Activated naive CD4-positive, alpha-beta T cell treated with anti-CD3 and anti-CD28 coated beads, Interleukin-2, amount 10 ng/mL, durations not matched to agents 7 days and 5 days (primary cell): ENCODE measurements at regions not wholly inside any gene's neighbourhood (a gene's known extent, or its start where the extent isn't known, plus 50 kb on each side); places are given as distances from the start of the nearest gene placed in this dataset.

Experiments
- CTCF ChIA-PET: fragments of 350-600 bp; sonication (Branson Sonifier 250); formaldehyde crosslinking; loops from one replicate; lab custom pipeline; 2021; ENCODE audit warnings: antibody characterized with exemption; lab: Charles Lee
- DNase-seq: peaks from one replicate; pipeline ENCODE4 v3.0.0-alpha.2; 2020
- H3K27ac Mint-ChIP-seq: one replicate; pipeline ENCODE4 v1.8.0; 2021; ENCODE audit warnings: mild to moderate bottlenecking, moderate library complexity, mixed read lengths
- H3K27me3 Mint-ChIP-seq: one replicate; pipeline ENCODE4 v1.8.0; 2021; ENCODE audit warnings: mild to moderate bottlenecking, mixed read lengths
- H3K36me3 Mint-ChIP-seq: one replicate; pipeline ENCODE4 v1.8.0; 2021; ENCODE audit warnings: mixed read lengths
- H3K4me1 Mint-ChIP-seq: one replicate; pipeline ENCODE4 v1.8.0; 2021; ENCODE audit warnings: mixed read lengths
- H3K4me3 Mint-ChIP-seq: one replicate; pipeline ENCODE4 v1.8.0; 2021; ENCODE audit warnings: mild to moderate bottlenecking, moderate library complexity, mixed read lengths
- H3K9me3 Mint-ChIP-seq: one replicate; pipeline ENCODE4 v1.8.0; 2021; ENCODE audit warnings: mixed read lengths

DNA sequence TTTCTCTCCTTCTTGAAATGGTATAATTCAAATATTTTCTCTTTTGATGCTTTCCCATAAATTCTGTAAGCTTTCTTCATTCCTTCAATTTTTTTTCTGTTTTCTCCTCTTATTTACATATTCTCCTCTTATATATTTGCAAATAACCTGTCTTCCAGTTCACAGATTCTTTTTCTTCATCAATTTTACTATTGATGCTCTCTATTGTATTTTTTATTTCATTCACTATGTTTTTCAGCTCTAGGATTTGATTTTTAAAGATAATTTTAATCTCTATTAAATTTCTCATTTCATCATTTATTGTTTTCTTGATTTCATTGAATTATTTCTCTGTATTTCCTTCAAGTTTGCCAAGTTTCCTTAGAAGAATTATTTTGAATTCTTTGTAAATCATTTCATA is 54.0 kb upstream of the PRPS1L1 start:
- Mint-ChIP-seq H3K4me3 (no peak overlapping the region), H3K27ac (no peak overlapping the region), H3K4me1 (peaks cover 4% of the 10 kb centered on the region), H3K36me3 (peaks cover 2% of the 10 kb centered on the region), H3K27me3 (peaks cover 27% of the 10 kb centered on the region), H3K9me3 (peaks cover 9% of the 10 kb centered on the region)
- DNase-seq = no peak
- CTCF ChIA-PET = no interaction called here

DNA sequence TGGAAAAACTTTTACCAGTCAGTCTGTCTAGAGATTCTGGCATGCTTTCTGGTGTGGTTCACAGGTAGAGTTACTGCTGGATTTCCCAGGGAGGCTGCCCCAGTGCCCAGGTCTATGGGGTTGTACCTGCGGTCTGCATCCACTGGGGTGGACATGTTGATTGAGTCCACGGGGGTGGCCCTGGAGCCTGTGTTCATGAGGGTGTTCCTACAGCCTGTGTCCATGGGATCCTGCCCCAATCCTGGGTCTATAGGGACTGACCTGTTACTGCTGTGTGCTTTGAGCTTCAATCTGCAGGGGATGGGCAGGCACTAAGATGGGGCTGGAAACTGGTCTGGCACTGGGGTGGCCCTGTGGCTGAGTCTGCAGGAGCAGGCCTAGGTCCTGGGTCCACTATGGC is 54.5 kb upstream of the PRPS1L1 start:
- Mint-ChIP-seq H3K27me3 (peaks cover 33% of the 10 kb centered on the region), H3K4me1 (peaks cover 6% of the 10 kb centered on the region), H3K9me3 (peaks cover 9% of the 10 kb centered on the region), H3K36me3 (peaks cover 2% of the 10 kb centered on the region), H3K4me3 (no peak overlapping the region), H3K27ac (no peak overlapping the region)
- CTCF ChIA-PET = no interaction called here
- DNase-seq = no peak

DNA sequence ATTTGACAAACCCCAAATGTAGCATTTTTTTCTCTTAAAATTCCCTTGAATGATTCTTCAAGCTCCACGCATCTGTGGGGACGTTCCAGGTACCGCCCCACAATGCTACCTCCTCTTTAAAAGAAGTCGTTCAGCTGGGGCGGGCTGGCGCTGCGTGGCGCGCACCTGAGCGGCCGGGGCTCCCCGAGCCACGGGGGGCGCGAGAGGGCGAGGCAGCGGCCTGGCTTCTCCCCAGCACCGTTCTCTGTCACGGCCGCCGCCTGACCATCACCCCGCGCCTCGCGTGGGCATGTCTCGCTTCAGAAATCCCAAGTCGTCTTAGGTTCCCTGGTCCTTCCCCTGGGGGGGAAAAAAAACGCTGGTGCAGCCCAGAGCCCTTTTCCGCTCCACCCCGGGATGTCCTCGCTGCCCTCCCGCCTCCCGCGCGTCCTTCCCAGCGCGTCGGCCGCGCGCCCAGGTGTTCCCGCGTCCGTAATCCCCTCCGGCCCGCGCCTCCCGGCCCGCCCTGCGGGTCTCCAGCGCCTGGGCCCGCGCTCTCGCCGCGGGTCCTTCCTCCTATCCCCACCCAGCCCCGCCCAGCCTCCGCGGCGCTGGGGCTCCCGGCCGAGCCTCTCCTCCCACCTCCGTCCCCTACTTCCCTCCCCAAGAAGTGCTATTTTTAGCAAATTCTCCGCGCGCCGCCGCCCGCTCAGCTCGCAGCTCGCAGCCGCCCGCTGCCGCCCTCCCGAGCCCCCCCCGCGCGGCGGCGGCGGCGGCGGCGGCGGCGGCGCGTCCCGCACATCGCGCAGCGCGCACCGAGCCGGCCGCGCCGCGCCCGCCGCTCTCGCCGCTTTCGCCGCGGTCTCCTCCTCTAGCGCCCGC is 58.7 kb upstream of the PRPS1L1 start:
- Mint-ChIP-seq H3K4me3 (peak overlapping the region; percentile 52), H3K27ac (no peak overlapping the region), H3K4me1 (peaks cover 6% of the 10 kb centered on the region), H3K27me3 (peaks cover 48% of the 10 kb centered on the region), H3K9me3 (peaks cover 5% of the 10 kb centered on the region), H3K36me3 (peaks cover 2% of the 10 kb centered on the region)
- no peak for DNase-seq
- CTCF ChIA-PET = no interaction called here

DNA sequence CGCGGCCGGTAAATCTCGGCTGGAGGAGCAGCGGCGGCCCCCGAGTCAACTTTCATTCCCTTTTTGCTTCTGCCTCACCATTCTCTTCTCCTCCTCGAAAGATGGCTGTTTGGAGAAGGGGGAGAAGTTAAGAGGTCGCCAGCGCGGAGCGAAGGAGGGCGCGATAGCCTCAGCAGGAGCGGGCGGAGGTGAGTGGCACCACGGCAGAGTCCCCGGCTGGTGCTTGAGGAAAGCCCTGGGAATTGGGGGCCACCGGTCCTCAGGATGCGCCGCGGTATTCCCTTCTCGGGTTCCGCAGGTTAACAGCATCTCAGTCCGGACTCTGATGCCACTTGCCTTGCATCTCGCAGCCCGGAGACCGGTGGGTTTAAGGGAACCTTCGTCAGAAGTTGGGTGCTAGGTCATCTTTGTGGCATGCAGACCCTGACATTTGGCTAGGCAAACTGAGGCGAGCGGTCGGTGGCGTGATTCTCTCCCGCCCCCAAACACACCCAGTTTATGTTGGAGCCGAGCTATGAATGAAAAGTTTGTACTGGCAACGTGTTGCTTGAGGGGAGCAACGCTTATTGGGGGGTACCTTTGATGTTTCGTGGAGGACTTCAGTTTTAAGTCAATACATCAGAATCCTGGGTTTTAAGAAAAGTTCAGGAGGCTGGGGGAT is 59.5 kb upstream of the PRPS1L1 start:
- H3K4me3 Mint-ChIP-seq = peak overlapping the region; percentile 52
- no peaks in the 10 kb centered on the region for H3K36me3 Mint-ChIP-seq
- H3K27ac Mint-ChIP-seq = no peak overlapping the region
- no peaks in the 10 kb centered on the region for H3K9me3 Mint-ChIP-seq
- peaks cover 6% of the 10 kb centered on the region for H3K4me1 Mint-ChIP-seq
- DNase-seq = no peak
- CTCF ChIA-PET = no interaction called here
- H3K27me3 Mint-ChIP-seq = peaks cover 46% of the 10 kb centered on the region

DNA sequence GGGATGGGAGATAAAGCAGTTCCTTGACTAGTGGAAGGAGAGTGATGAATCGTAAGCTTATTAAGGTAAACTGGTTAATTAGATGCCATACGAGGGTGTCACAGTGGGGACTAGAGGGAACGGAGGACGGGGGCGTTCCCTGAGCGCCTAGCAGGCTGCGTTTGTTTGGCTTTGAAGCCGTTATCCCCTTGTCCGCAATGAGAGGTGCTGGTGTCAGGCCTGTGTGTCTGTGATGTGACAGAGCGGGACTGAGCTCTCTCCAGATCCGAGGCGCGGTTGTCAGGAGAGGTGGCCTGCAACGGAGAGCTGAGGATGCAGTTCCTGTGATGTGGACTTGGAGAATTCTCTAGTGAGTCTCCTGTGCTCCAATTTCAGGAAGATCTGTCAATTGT is 60.0 kb upstream of the PRPS1L1 start:
- Mint-ChIP-seq H3K9me3 (no peaks in the 10 kb centered on the region), H3K4me3 (no peak overlapping the region), H3K27ac (no peak overlapping the region), H3K27me3 (peaks cover 41% of the 10 kb centered on the region), H3K4me1 (peaks cover 6% of the 10 kb centered on the region), H3K36me3 (no peaks in the 10 kb centered on the region)
- CTCF ChIA-PET = no interaction called here
- no peak for DNase-seq

DNA sequence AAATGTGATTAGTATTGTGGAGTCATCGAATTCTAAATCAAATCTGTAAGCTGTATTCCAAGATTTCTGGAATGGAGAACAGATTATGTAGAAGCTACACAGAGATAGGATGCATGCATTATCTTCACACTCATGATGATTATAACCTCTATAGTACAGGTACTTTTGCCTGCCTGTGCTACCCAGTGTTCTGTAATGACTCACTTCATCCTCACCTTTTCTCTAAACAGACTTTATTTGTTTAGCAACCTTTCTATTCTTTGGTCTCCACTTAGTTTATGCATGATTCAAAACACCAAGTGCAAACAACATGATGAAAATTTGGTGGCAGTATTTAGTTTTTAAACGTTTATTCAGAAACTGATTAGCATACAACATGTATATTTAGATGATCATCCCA is 68.4 kb upstream of the PRPS1L1 start:
- Mint-ChIP-seq H3K27me3 (no peaks in the 10 kb centered on the region), H3K36me3 (no peaks in the 10 kb centered on the region), H3K4me1 (no peaks in the 10 kb centered on the region), H3K4me3 (no peak overlapping the region), H3K9me3 (no peaks in the 10 kb centered on the region), H3K27ac (no peak overlapping the region)
- CTCF ChIA-PET = no interaction called here
- no peak for DNase-seq

DNA sequence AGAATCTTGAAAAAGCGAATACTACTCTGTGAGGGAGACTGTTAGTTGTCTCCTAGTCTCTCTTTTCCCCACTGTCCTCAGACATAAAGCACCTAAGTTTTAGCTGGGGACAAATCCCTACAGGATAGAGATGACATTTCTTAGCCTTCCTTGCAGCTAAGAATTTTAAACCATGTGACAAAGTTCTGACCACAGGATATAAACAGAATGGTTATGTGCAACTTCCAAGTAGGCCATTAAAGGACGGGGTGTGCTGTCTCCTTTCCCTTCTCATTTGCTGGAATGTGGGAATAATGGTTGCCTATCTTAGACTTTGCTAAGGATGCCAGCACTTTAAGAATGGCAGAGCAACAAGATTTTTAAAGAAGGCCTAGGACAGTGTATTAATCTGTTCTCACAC is 74.9 kb upstream of the PRPS1L1 start:
- Mint-ChIP-seq H3K4me3 (no peak overlapping the region), H3K9me3 (no peaks in the 10 kb centered on the region)

DNA sequence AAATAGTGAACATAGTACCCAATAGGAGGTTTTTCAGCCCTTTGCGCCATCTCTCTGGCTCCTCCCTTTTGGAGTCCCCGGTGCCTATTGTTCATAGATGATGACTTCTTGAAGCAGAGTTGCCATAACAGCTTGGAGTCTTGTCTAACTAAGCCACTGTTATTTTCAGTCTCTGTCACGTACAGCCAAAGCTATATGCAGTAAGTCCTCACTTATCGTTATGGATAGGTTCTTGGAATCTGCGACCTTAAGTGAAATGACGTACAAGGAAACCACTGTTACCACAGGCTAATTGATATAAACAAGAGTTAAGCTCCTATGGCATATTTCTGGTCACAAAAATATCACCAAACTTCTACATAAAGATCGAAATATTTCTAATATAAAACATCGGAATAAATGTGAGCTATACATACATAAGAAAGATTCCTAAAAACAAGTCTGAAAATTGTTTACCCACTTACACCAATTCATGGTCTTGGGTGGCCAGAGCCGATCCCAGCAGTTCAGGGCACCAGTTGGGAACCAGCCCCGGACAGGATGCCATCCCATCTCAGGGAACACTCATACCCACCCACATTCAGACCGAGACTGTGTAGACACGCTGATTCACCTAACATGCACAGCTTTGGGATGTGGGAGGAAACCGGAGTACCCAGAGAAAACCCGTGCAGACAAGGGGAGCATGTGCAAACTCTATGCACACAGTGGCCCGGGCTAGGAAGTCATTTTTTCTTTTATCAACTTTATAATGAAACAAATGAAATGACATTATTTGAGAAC is 76.0 kb upstream of the PRPS1L1 start:
- CTCF ChIA-PET = interaction anchor here (0.8 kb wide), 1 partner anchor 12 kb away, joined by 3 read pairs; no protein-coding TSS in a partner anchor
- Mint-ChIP-seq H3K9me3 (no peaks in the 10 kb centered on the region), H3K4me1 (no peaks in the 10 kb centered on the region)

More for the DNA sequence above, 74.9 kb upstream of the PRPS1L1 start:
- DNase-seq = no peak
- H3K27me3 Mint-ChIP-seq = no peaks in the 10 kb centered on the region
- H3K4me1 Mint-ChIP-seq = no peaks in the 10 kb centered on the region
- no peaks in the 10 kb centered on the region for H3K36me3 Mint-ChIP-seq
- H3K27ac Mint-ChIP-seq = no peak overlapping the region
- CTCF ChIA-PET = no interaction called here

DNA sequence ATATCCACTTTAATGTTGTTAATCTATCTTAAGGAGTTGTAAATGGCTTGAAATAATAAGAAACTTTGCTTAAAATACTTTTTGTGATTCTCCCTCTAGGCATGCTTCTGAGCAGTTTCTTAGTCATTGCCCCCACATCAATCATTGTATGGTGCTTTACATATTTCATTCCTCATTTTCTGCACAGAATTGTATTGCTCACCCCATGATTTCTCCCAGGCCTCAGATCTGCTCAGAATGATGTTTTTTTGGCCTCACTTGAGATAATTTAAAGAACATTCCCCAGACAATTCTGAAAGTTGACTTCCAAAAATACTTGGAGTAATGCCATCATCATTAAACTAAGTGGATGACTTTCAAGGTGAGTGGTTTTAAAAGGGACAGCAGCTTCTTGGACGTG is 82.1 kb upstream of the PRPS1L1 start:
- H3K4me1 Mint-ChIP-seq = no peaks in the 10 kb centered on the region
- H3K27me3 Mint-ChIP-seq = no peaks in the 10 kb centered on the region
- CTCF ChIA-PET = interaction anchor here (0.6 to 1.1 kb wide), 2 partner anchors 46 to 64 kb away, joined by 3 read pairs; no protein-coding TSS in a partner anchor
- no peak for DNase-seq
- no peaks in the 10 kb centered on the region for H3K9me3 Mint-ChIP-seq
- no peaks in the 10 kb centered on the region for H3K36me3 Mint-ChIP-seq
- H3K27ac Mint-ChIP-seq = no peak overlapping the region
- no peak overlapping the region for H3K4me3 Mint-ChIP-seq

More for the DNA sequence above, 76.0 kb upstream of the PRPS1L1 start:
- no peak for DNase-seq
- Mint-ChIP-seq H3K27ac (no peak overlapping the region), H3K27me3 (no peaks in the 10 kb centered on the region), H3K36me3 (no peaks in the 10 kb centered on the region), H3K4me3 (no peak overlapping the region)

DNA sequence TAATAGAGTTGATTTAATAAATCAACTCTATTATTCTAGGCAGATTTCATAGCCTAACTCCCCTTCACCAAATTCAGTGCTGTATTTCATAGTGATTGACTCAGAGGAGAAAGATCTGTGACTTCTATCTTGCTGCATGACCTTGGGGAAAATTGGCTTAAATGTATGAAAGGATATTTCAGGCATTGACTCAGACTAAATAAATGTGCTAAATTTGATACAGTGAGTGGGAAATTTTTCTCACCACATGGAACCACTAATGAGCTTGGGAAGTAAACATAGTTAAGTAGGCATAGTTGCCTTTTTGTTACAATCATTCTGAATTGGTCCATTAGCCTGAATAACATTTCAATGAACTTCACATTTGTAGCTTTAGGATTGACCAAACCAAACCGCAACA is 89.0 kb upstream of the PRPS1L1 start:
- CTCF ChIA-PET = no interaction called here
- DNase-seq = no peak
- Mint-ChIP-seq H3K4me3 (no peak overlapping the region), H3K4me1 (no peaks in the 10 kb centered on the region), H3K36me3 (no peaks in the 10 kb centered on the region), H3K27me3 (peaks cover 3% of the 10 kb centered on the region), H3K27ac (no peak overlapping the region), H3K9me3 (no peaks in the 10 kb centered on the region)

DNA sequence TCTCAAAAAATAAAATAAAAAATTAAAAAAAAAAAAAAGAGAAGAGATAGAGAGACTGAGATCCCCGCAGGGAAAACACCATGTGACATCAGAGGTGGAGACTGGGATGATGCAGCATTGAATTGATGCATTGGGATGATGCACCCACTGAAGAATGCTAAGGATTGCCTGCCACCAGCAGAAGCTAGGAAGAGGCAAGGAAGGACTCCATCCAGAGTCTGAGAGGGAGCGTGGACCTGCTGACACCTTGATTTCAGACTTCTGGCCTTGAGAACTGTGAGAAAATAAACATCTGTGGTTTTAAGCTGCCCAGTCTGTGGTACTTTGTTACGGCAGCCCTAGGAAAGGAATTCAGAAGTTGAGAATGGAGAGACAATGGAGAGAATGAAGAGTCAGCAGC is 89.8 kb upstream of the PRPS1L1 start:
- no peak overlapping the region for H3K27ac Mint-ChIP-seq
- CTCF ChIA-PET = no interaction called here

DNA sequence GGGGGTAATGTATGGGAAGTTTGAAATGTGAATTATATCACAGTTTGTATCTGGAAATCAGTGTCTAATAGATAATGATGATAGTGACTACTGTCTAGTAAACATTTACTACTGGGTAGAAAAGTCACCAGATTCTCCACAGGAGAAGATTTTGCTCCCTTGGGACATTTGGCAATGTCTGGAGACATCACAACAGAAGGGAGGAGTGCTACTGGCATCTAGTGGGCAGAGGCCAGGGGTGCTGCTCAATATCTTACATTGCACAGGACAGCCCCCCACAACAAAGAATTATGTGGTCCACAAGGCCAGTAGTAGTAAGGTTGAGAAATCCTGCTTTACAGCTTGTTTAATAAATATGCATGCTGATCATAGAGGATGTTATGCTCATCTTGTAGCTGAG is 92.3 kb upstream of the PRPS1L1 start:
- H3K9me3 Mint-ChIP-seq = no peaks in the 10 kb centered on the region
- no peaks in the 10 kb centered on the region for H3K4me1 Mint-ChIP-seq
- H3K27ac Mint-ChIP-seq = no peak overlapping the region

More for the DNA sequence above, 89.8 kb upstream of the PRPS1L1 start:
- H3K36me3 Mint-ChIP-seq = no peaks in the 10 kb centered on the region
- no peaks in the 10 kb centered on the region for H3K4me1 Mint-ChIP-seq
- peaks cover 3% of the 10 kb centered on the region for H3K27me3 Mint-ChIP-seq
- H3K9me3 Mint-ChIP-seq = no peaks in the 10 kb centered on the region
- H3K4me3 Mint-ChIP-seq = no peak overlapping the region
- no peak for DNase-seq

DNA sequence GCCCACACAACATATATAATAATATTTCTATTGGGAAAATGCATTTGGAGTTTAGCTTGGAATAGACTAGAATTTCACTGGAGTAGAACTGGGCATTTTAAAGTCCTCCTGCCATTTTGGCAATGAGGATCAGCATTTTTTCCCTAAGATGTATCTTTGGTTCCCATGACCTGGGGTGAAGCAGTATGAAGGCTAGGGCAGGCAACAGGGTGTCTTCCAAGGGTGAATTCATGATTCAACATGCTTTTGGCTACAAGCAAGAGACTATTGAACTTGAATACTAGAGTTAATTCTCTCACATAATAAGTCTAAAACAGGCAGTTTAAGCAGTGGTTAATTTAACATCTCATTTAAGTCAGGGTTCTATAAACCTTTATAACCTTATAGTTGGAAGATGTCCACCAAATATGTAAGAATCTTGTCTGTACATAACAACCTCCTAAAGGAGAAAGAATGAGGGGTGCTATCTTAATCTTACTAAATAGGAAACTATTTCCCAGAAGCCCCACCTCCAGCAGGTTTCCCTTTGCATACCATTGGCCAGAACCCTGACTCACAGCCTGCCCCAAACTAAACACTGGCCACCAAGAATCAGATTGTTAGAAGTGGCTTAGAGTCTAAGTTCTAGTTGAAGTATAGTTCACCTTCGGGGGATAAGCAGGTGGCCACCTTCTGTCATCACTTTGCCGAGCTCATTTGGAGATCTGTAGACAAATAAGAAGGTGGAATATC is 96.0 kb upstream of the PRPS1L1 start:
- no peak for DNase-seq
- no peaks in the 10 kb centered on the region for H3K4me1 Mint-ChIP-seq
- H3K36me3 Mint-ChIP-seq = no peaks in the 10 kb centered on the region
- H3K27me3 Mint-ChIP-seq = peaks cover 3% of the 10 kb centered on the region
- CTCF ChIA-PET = no interaction called here
- H3K4me3 Mint-ChIP-seq = no peak overlapping the region
- H3K27ac Mint-ChIP-seq = no peak overlapping the region
- no peaks in the 10 kb centered on the region for H3K9me3 Mint-ChIP-seq

More for the DNA sequence above, 92.3 kb upstream of the PRPS1L1 start:
- no peaks in the 10 kb centered on the region for H3K36me3 Mint-ChIP-seq
- peaks cover 3% of the 10 kb centered on the region for H3K27me3 Mint-ChIP-seq
- CTCF ChIA-PET = no interaction called here
- no peak for DNase-seq
- no peak overlapping the region for H3K4me3 Mint-ChIP-seq

DNA sequence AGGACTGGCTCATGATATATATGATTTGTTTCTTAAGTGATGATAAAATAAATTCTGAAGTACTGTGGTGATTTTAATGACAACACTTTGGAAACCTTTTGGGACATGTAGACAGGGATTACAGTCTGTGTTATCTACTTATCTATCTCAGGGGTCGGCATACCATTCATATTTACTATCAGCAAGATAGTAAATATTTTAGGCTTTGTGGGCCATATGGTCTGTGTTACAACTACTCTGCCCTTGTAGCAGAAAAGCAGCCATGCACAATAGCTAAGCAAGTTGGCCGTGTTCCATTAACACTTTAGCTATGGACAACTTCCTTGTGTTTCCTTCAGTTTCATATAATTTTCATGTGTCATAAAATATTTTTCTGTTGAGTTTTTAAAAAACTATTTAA is 97.8 kb upstream of the PRPS1L1 start:
- H3K36me3 Mint-ChIP-seq = no peaks in the 10 kb centered on the region
- H3K27me3 Mint-ChIP-seq = no peaks in the 10 kb centered on the region
- no peak overlapping the region for H3K27ac Mint-ChIP-seq
- H3K9me3 Mint-ChIP-seq = no peaks in the 10 kb centered on the region
- no peak for DNase-seq
- H3K4me1 Mint-ChIP-seq = no peaks in the 10 kb centered on the region
- H3K4me3 Mint-ChIP-seq = no peak overlapping the region
- CTCF ChIA-PET = no interaction called here
